BE2C (cell line): ENCODE measurements at regions not wholly inside any gene's neighbourhood (a gene's known extent, or its start where the extent isn't known, plus 50 kb on each side); places are given as distances from the start of the nearest gene placed in this dataset.
"Not testable (repeated sequence)": the region's sequence is repeated elsewhere in the genome, so short reads cannot be mapped to it uniquely, and the experiment has no call there.

ENCODE experiments used
- DNase-seq: peaks from one replicate; pipeline ENCODE4 v3.0.0-alpha.2; 2020
- H3K27me3 ChIP-seq: fragments of 250-450 bp; sonication (Bioruptor Pico); 2 replicates; pipeline ENCODE4 v1.5.1; 2020; ENCODE audit warnings: mild to moderate bottlenecking
- H3K36me3 ChIP-seq: fragments of 250-450 bp; sonication (Bioruptor Pico); 2 replicates; pipeline ENCODE4 v1.5.1; 2020; ENCODE audit warnings: mild to moderate bottlenecking
- H3K4me1 ChIP-seq: fragments of 250-450 bp; sonication (Bioruptor Pico); 2 replicates; pipeline ENCODE4 v1.5.1; 2020
- H3K4me3 ChIP-seq: 2 replicates; pipeline ENCODE4 v1.5.1; 2011; ENCODE audit warnings: low read depth, low read length
- H3K9me3 ChIP-seq: fragments of 250-450 bp; sonication (Bioruptor Pico); 2 replicates; pipeline ENCODE4 v1.5.1; 2020
- CTCF ChIP-seq: IDR thresholded peaks from 2 replicates; pipeline ENCODE4 v1.5.1; 2012; ENCODE audit warnings: mild to moderate bottlenecking, low read depth, low read length

- DNase-seq: no peak
- H3K4me1 ChIP-seq: no peaks in the 10 kb centered on the region
- no peaks in the 10 kb centered on the region for H3K27me3 ChIP-seq
- H3K9me3 ChIP-seq: no peaks in the 10 kb centered on the region
- no peak overlapping the region for H3K4me3 ChIP-seq
- TF ChIP-seq CTCF: no peak
- H3K36me3 ChIP-seq: no peaks in the 10 kb centered on the region
These were observed 170.7 kb downstream of the ADCYAP1 start for GRCh38 chr18:1075322-1075721.

DNA sequence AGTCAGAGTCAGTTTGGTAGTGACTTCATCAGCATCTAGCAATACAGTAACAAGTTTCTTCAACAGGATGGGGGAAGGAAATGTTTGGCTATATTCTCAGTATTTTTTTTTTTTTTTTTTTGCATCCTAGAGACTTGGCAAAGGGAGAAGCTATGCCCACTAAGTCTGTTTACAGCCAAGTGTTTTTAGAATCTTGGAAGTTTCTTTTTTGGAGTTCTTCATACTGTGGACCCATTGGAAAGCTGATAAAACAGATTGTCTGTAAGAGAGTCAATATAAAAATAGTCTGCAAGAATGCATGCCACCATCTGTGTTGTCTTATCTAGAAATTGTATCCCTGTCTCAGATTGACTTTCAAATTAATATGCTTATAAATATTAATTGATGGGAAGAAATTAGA, 171.2 kb downstream of the ADCYAP1 start:
- Histone ChIP-seq H3K36me3 (no peaks in the 10 kb centered on the region), H3K27me3 (no peaks in the 10 kb centered on the region)
- TF ChIP-seq CTCF: no peak

GRCh38 chr18:1078301-1078700, 173.6 kb downstream of the ADCYAP1 start:
- no peak for TF ChIP-seq CTCF
- Histone ChIP-seq H3K9me3 (no peaks in the 10 kb centered on the region), H3K4me1 (no peaks in the 10 kb centered on the region), H3K36me3 (no peaks in the 10 kb centered on the region), H3K4me3 (no peak overlapping the region), H3K27me3 (no peaks in the 10 kb centered on the region)
- DNase-seq: no peak

More for the DNA sequence above, 171.2 kb downstream of the ADCYAP1 start:
- Histone ChIP-seq H3K9me3 (no peaks in the 10 kb centered on the region), H3K4me1 (no peaks in the 10 kb centered on the region), H3K4me3 (no peak overlapping the region)
- DNase-seq: no peak

DNA sequence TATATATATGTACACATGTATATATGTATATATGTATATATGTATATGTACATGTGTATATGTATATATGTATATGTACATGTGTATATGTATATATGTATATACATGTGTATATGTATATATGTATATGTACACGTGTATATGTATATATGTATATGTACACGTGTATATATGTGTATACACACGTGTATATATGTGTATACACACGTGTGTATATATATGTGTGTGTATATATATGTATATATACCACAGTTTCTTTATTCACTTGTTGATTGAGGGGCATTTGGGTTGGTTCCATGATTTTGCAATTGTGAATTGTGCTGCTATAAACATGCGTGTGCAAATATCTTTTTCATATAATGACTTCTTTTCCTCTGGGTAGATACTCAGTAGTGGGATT, 179.0 kb downstream of the ADCYAP1 start:
- H3K36me3 ChIP-seq, H3K27me3 ChIP-seq, H3K4me3 ChIP-seq, DNase-seq, H3K9me3 ChIP-seq, H3K4me1 ChIP-seq: not testable (repeated sequence)

GRCh38 chr18:1090758-1091157, 186.1 kb downstream of the ADCYAP1 start:
- Histone ChIP-seq H3K27me3 (no peaks in the 10 kb centered on the region), H3K9me3 (no peaks in the 10 kb centered on the region), H3K36me3 (no peaks in the 10 kb centered on the region), H3K4me3 (no peak overlapping the region), H3K4me1 (no peaks in the 10 kb centered on the region)
- TF ChIP-seq CTCF: no peak
- DNase-seq: no peak

GRCh38 chr18:1092228-1092627, 187.6 kb downstream of the ADCYAP1 start:
- Histone ChIP-seq H3K9me3 (no peaks in the 10 kb centered on the region), H3K4me3 (no peak overlapping the region), H3K4me1 (no peaks in the 10 kb centered on the region), H3K27me3 (no peaks in the 10 kb centered on the region), H3K36me3 (no peaks in the 10 kb centered on the region)
- no peak for TF ChIP-seq CTCF
- DNase-seq: no peak

- no peaks in the 10 kb centered on the region for H3K9me3 ChIP-seq
- no peaks in the 10 kb centered on the region for H3K36me3 ChIP-seq
- no peaks in the 10 kb centered on the region for H3K27me3 ChIP-seq
- DNase-seq: no peak
- no peaks in the 10 kb centered on the region for H3K4me1 ChIP-seq
- no peak for TF ChIP-seq CTCF
- no peak overlapping the region for H3K4me3 ChIP-seq
These were observed 189.7 kb downstream of the ADCYAP1 start for GRCh38 chr18:1094409-1094808.

DNA sequence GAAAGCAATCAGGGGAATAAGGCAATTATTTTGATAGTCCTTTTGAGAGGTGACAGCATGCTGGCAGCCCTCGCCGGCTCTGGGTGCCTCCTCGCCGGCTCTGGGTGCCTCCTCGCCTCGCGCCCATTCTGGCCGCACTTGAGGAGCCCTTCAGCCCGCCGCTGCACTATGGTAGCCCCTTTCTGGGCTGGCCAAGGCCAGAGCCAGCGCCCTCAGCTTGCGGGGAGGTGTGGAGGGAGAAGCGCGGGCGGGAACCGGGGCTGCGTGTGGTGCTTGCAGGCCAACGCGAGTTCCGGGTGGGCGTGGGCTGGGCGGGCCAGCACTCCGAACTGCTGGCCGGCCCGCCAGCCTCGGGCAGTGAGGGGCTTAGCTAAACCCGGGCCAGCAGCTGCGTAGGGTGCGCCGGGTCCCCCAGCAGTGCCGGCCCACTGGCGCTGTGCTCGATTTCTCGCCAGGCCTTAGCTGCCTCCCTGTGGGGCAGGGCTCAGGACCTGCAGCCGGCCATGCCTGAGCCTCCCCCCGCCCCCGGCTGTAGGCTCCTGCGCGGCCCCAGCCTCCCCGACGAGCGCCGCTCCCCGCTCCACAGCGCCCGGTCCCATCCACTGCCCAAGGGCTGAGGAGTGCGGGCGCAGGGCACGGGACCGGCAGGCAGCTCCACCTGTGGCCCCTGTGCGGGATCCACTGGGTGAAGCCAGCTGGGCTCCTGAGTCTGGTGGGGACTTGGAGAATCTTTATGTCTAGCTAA, 193.5 kb downstream of the ADCYAP1 start:
- H3K36me3 ChIP-seq, H3K27me3 ChIP-seq: not testable (repeated sequence)

More for the DNA sequence above, 193.5 kb downstream of the ADCYAP1 start:
- DNase-seq, H3K9me3 ChIP-seq, H3K4me3 ChIP-seq, H3K4me1 ChIP-seq: not testable (repeated sequence)
